ENCODE measurements at regions not wholly inside any gene's neighbourhood (a gene's known extent, or its start where the extent isn't known, plus 50 kb on each side); places are given as distances from the start of the nearest gene placed in this dataset.

DNA sequence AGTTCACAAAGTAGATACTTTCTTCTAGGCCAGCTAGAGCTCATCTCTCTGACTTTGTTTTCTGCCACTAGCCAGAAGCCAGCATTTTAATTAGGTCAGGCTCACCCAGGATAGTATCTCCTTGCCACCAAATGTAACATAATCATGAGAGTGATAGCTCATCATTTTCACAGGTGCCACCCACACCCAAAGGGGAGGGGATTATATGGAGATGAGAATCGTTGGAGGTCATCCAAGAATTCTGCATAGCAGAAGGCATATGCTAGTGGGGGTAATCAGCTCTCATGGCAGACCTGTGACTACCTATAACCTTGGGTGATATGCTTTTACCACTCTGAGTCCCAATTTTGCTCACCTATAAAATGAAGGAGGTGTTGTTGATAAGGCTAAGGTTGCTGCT, 523.0 kb downstream of the METTL15 start:
- no peaks in the 10 kb centered on the region for H3K9me3 ChIP-seq
- H3K27me3 ChIP-seq, result no peaks in the 10 kb centered on the region
- no peaks in the 10 kb centered on the region for H3K4me1 ChIP-seq
- H3K27ac ChIP-seq, result no peak overlapping the region
- no peak overlapping the region for H3K4me3 ChIP-seq
- DNase-seq (ENCODE audit: low spot score), result no peak
- no peak for TF ChIP-seq CTCF (IDR thresholded peaks at IDR 0.05)
- no peaks in the 10 kb centered on the region for H3K36me3 ChIP-seq

DNA sequence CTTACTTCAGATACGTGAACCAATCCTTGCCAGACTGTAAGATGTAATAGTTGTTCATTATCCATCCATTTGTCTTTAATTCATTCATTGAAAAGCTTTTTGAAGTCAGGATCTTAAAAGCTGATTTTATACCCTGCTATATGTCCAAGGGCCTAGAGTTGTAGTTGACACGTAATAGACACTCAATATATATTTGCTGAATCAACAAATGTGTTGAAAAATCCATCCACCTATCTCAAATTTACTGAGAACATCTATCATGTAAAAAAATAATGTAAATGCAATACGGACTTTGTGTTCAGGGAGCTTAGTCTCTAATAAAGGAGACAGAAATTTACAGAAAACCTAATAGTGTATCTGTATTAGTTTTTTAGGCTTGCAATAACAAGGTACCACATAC, 521.0 kb downstream of the METTL15 start:
- DNase-seq (ENCODE audit: low spot score), result no peak
- no peak overlapping the region for H3K27ac ChIP-seq
- no peaks in the 10 kb centered on the region for H3K27me3 ChIP-seq
- no peak for TF ChIP-seq CTCF (IDR thresholded peaks at IDR 0.05)
- H3K4me1 ChIP-seq, result no peaks in the 10 kb centered on the region
- no peaks in the 10 kb centered on the region for H3K36me3 ChIP-seq
- no peak overlapping the region for H3K4me3 ChIP-seq
- H3K9me3 ChIP-seq, result no peaks in the 10 kb centered on the region

DNA sequence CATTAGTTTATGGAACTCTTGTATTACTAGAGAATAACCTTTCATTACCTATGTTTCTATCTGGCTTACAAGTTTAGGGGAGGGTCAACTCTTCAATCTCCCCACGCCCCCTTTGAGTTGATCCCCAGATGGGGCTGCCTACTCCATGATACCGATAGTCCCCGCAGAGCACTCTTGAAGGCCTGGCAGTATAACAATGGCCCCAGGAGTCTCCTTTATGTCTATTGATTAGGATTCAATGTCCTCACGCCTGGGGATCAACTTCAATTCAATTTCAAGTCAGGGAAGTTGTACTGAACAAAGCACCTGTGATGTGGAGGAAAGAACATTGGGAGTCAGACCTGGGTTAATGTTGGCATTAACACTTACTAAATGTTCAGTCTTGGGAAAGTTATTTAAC, 520.2 kb downstream of the METTL15 start:
- Histone ChIP-seq H3K9me3 (no peaks in the 10 kb centered on the region), H3K27ac (no peak overlapping the region), H3K36me3 (no peaks in the 10 kb centered on the region), H3K4me1 (no peaks in the 10 kb centered on the region), H3K4me3 (no peak overlapping the region), H3K27me3 (no peaks in the 10 kb centered on the region)
- TF ChIP-seq CTCF (IDR thresholded peaks at IDR 0.05), result no peak
- no peak for DNase-seq (ENCODE audit: low spot score)

- Histone ChIP-seq H3K27ac (no peak overlapping the region), H3K4me3 (no peak overlapping the region), H3K9me3 (no peaks in the 10 kb centered on the region), H3K36me3 (no peaks in the 10 kb centered on the region), H3K27me3 (no peaks in the 10 kb centered on the region), H3K4me1 (no peaks in the 10 kb centered on the region)
- TF ChIP-seq CTCF (IDR thresholded peaks at IDR 0.05), result no peak
- DNase-seq (ENCODE audit: low spot score), result no peak
Observed at GRCh38 chr11:28627690-28628255, 519.6 kb downstream of the METTL15 start.

DNA sequence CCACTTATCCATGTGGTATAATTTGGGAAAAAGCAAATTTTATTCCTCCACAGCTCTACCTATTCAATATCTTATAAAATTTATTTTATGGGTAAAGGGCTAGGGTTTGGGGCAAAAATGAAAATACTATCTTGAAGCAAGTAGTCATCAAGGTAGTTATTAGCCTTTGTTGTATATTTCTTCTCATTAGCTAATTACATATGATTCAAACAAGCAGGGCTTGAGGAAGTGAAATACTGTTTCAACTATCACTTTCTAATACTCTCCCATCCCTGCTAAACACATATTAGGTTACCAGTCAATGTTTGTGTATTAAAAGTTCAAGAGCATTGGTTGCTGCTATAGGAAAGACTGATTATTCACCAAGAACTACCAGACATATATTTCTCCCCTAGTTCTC, 517.3 kb downstream of the METTL15 start:
- no peak for DNase-seq (ENCODE audit: low spot score)
- Histone ChIP-seq H3K9me3 (no peaks in the 10 kb centered on the region), H3K36me3 (no peaks in the 10 kb centered on the region), H3K4me3 (no peak overlapping the region), H3K27me3 (no peaks in the 10 kb centered on the region), H3K4me1 (no peaks in the 10 kb centered on the region), H3K27ac (no peak overlapping the region)
- no peak for TF ChIP-seq CTCF (IDR thresholded peaks at IDR 0.05)

- no peak overlapping the region for H3K27ac ChIP-seq
Observed at GRCh38 chr11:28621753-28622152, 513.6 kb downstream of the METTL15 start.

More at GRCh38 chr11:28621753-28622152, 513.6 kb downstream of the METTL15 start:
- Histone ChIP-seq H3K27me3 (no peaks in the 10 kb centered on the region), H3K4me1 (no peaks in the 10 kb centered on the region), H3K4me3 (no peak overlapping the region), H3K36me3 (no peaks in the 10 kb centered on the region), H3K9me3 (no peaks in the 10 kb centered on the region)
- no peak for TF ChIP-seq CTCF (IDR thresholded peaks at IDR 0.05)
- DNase-seq (ENCODE audit: low spot score), result no peak

Data from right atrium auricular region (tissue), 2 donors.